ENCODE measurements at regions not wholly inside any gene's neighbourhood (a gene's known extent, or its start where the extent isn't known, plus 50 kb on each side); places are given as distances from the start of the nearest gene placed in this dataset.

GRCh38 chrX:118257781-118258180 is 88.1 kb upstream of the WDR44 start:
- 80% methylated on average over 4 of the region's 4 CpGs; no CpG with 5 or more reads in 1 of the 2 experiments for whole genome bisulfite sequencing, 2 experiments (ENCODE audit: insufficient coverage in 1 of 2, insufficient read length in 1 of 2)
- H3K9me3 Mint-ChIP-seq: peaks cover 31% of the 10 kb centered on the region
- no peak overlapping the region for H3K4me3 ChIP-seq (ENCODE audit: low read length)

GRCh38 chrX:118259213-118259612 is 86.7 kb upstream of the WDR44 start:
- no peaks in the 10 kb centered on the region for H3K9me3 ChIP-seq (ENCODE audit: control insufficient read depth, low read length)
- H3K4me3 Mint-ChIP-seq: no peak overlapping the region
- H3K36me3 ChIP-seq (ENCODE audit: control insufficient read depth, insufficient read depth, low read length): no peaks in the 10 kb centered on the region
- no peaks in the 10 kb centered on the region for H3K4me1 Mint-ChIP-seq
- no peak overlapping the region for H3K4me3 ChIP-seq (ENCODE audit: low read length)
- DNase-seq: no peak
- peaks cover 2% of the 10 kb centered on the region for H3K27me3 Mint-ChIP-seq (ENCODE audit: insufficient read depth)
- TF ChIP-seq, protein P1, sequence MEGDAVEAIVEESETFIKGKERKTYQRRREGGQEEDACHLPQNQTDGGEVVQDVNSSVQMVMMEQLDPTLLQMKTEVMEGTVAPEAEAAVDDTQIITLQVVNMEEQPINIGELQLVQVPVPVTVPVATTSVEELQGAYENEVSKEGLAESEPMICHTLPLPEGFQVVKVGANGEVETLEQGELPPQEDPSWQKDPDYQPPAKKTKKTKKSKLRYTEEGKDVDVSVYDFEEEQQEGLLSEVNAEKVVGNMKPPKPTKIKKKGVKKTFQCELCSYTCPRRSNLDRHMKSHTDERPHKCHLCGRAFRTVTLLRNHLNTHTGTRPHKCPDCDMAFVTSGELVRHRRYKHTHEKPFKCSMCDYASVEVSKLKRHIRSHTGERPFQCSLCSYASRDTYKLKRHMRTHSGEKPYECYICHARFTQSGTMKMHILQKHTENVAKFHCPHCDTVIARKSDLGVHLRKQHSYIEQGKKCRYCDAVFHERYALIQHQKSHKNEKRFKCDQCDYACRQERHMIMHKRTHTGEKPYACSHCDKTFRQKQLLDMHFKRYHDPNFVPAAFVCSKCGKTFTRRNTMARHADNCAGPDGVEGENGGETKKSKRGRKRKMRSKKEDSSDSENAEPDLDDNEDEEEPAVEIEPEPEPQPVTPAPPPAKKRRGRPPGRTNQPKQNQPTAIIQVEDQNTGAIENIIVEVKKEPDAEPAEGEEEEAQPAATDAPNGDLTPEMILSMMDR (conservative IDR thresholded peaks at IDR 0.05): no peak
- no peak overlapping the region for H3K27ac Mint-ChIP-seq
- H3K9me3 Mint-ChIP-seq: peaks cover 31% of the 10 kb centered on the region
- H3K27ac ChIP-seq (ENCODE audit: low read depth, low read length): no peak overlapping the region
- H3K4me1 ChIP-seq (ENCODE audit: control insufficient read depth, insufficient read depth, low read length): no peaks in the 10 kb centered on the region
- no peaks in the 10 kb centered on the region for H3K36me3 Mint-ChIP-seq (ENCODE audit: low read depth)
- no CpG with 5 or more reads among the region's 1 CpG for WGBS, 2 experiments (ENCODE audit: insufficient coverage in 1 of 2, insufficient read length in 1 of 2)
- H3K9ac ChIP-seq (ENCODE audit: extremely low read depth, low read length, poor library complexity, severe bottlenecking): no peak overlapping the region
- H3K27me3 ChIP-seq (ENCODE audit: control insufficient read depth, insufficient read depth, low read length, poor library complexity, severe bottlenecking): no peaks in the 10 kb centered on the region

More at GRCh38 chrX:118257781-118258180, 88.1 kb upstream of the WDR44 start:
- no peaks in the 10 kb centered on the region for H3K4me1 ChIP-seq (ENCODE audit: control insufficient read depth, insufficient read depth, low read length)
- H3K27ac ChIP-seq (ENCODE audit: low read depth, low read length): no peak overlapping the region
- H3K9me3 ChIP-seq (ENCODE audit: control insufficient read depth, low read length): no peaks in the 10 kb centered on the region
- no peak for DNase-seq
- H3K27ac Mint-ChIP-seq: no peak overlapping the region
- H3K36me3 Mint-ChIP-seq (ENCODE audit: low read depth): no peaks in the 10 kb centered on the region
- H3K4me3 Mint-ChIP-seq: no peak overlapping the region
- peaks cover 2% of the 10 kb centered on the region for H3K27me3 Mint-ChIP-seq (ENCODE audit: insufficient read depth)
- H3K27me3 ChIP-seq (ENCODE audit: control insufficient read depth, insufficient read depth, low read length, poor library complexity, severe bottlenecking): no peaks in the 10 kb centered on the region
- H3K36me3 ChIP-seq (ENCODE audit: control insufficient read depth, insufficient read depth, low read length): no peaks in the 10 kb centered on the region
- no peaks in the 10 kb centered on the region for H3K4me1 Mint-ChIP-seq
- H3K9ac ChIP-seq (ENCODE audit: extremely low read depth, low read length, poor library complexity, severe bottlenecking): no peak overlapping the region
- TF ChIP-seq, protein P1 (conservative IDR thresholded peaks at IDR 0.05): no peak

- WGBS, 2 experiments (ENCODE audit: insufficient coverage in 1 of 2, insufficient read length in 1 of 2): 69% methylated on average over 4 of the region's 4 CpGs; no CpG with 5 or more reads in 1 of the 2 experiments
- Mint-ChIP-seq H3K9me3 (peaks cover 43% of the 10 kb centered on the region), H3K4me3 (no peak overlapping the region), H3K27me3 (ENCODE audit: insufficient read depth) (peaks cover 2% of the 10 kb centered on the region), H3K36me3 (ENCODE audit: low read depth) (no peaks in the 10 kb centered on the region), H3K4me1 (no peaks in the 10 kb centered on the region), H3K27ac (no peak overlapping the region)
- no peak for DNase-seq
- H3K27me3 ChIP-seq (ENCODE audit: control insufficient read depth, insufficient read depth, low read length, poor library complexity, severe bottlenecking): no peaks in the 10 kb centered on the region
- no peak overlapping the region for H3K9ac ChIP-seq (ENCODE audit: extremely low read depth, low read length, poor library complexity, severe bottlenecking)
- no peaks in the 10 kb centered on the region for H3K9me3 ChIP-seq (ENCODE audit: control insufficient read depth, low read length)
- H3K4me1 ChIP-seq (ENCODE audit: control insufficient read depth, insufficient read depth, low read length): no peaks in the 10 kb centered on the region
- no peak overlapping the region for H3K27ac ChIP-seq (ENCODE audit: low read depth, low read length)
- TF ChIP-seq, protein P1 (conservative IDR thresholded peaks at IDR 0.05): no peak
- no peak overlapping the region for H3K4me3 ChIP-seq (ENCODE audit: low read length)
- H3K36me3 ChIP-seq (ENCODE audit: control insufficient read depth, insufficient read depth, low read length): no peaks in the 10 kb centered on the region
Observed at GRCh38 chrX:118261151-118261550, 84.8 kb upstream of the WDR44 start.

All from endodermal cell (in vitro differentiated cells).